GM13976 (cell line): ENCODE measurements at regions not wholly inside any gene's neighbourhood (a gene's known extent, or its start where the extent isn't known, plus 50 kb on each side); places are given as distances from the start of the nearest gene placed in this dataset.

Source experiments
- DNase-seq: peaks from one replicate; pipeline ENCODE4 v3.0.0; 2012; ENCODE audit warnings: low spot score
- CTCF ChIP-seq: IDR thresholded peaks from 2 replicates; pipeline ENCODE4 v1.5.1; 2012; ENCODE audit warnings: borderline replicate concordance, mild to moderate bottlenecking; ENCODE audit not compliant: insufficient read depth; ENCODE audit errors: extremely low read depth, missing control alignments, control extremely low read depth
- in situ Hi-C: fragments of 300-500 bp; cut with MboI; formaldehyde crosslinking; loops from one replicate; pipeline ENCODE4 v1.12.0; 2022; ENCODE audit warnings: low sequenced_read_pairs, mixed read lengths, inconsistent platforms; ENCODE audit not compliant: unreplicated experiment

GRCh38 chr4:15349531-15349935 lies 78.3 kb upstream of the C1QTNF7 start:
- TF ChIP-seq CTCF, result no peak
- no peak for DNase-seq
- in situ Hi-C loops, result no loop called here

- no peak for DNase-seq
- in situ Hi-C loops, result no loop called here
- TF ChIP-seq CTCF, result no peak
These were observed 77.9 kb upstream of the C1QTNF7 start for GRCh38 chr4:15349965-15350364.

- no peak for TF ChIP-seq CTCF
- no peak for DNase-seq
- in situ Hi-C loops, result no loop called here
These were observed 75.3 kb upstream of the C1QTNF7 start for GRCh38 chr4:15352524-15352923.

- in situ Hi-C loops, result no loop called here
These were observed 74.6 kb upstream of the C1QTNF7 start for GRCh38 chr4:15353207-15353606.

GRCh38 chr4:15354371-15355297 lies 73.2 kb upstream of the C1QTNF7 start:
- TF ChIP-seq CTCF, result no peak
- no peak for DNase-seq
- in situ Hi-C loops, result no loop called here

More at GRCh38 chr4:15353207-15353606, 74.6 kb upstream of the C1QTNF7 start:
- DNase-seq, result no peak
- no peak for TF ChIP-seq CTCF

- in situ Hi-C loops, result no loop called here
- TF ChIP-seq CTCF, result no peak
- DNase-seq, result no peak
These were observed 66.3 kb upstream of the C1QTNF7 start for GRCh38 chr4:15361529-15361928.
